Muscle of leg (tissue), 3 donors: ENCODE measurements at regions not wholly inside any gene's neighbourhood (a gene's known extent, or its start where the extent isn't known, plus 50 kb on each side); places are given as distances from the start of the nearest gene placed in this dataset.

Source experiments
- DNase-seq: peaks from one replicate; pipeline ENCODE4 v3.0.0; 2013
- H3K27ac ChIP-seq: one replicate; pipeline ENCODE4 v1.5.1; 2013; ENCODE audit warnings: mild to moderate bottlenecking, low read length, control low read depth
- H3K27me3 ChIP-seq: one replicate; pipeline ENCODE4 v1.6.1; 2013; ENCODE audit warnings: low read length; ENCODE audit not compliant: control insufficient read depth, insufficient read depth
- H3K36me3 ChIP-seq: one replicate; pipeline ENCODE4 v1.6.1; 2013; ENCODE audit warnings: low read length; ENCODE audit not compliant: control insufficient read depth, insufficient read depth
- H3K4me1 ChIP-seq: one replicate; pipeline ENCODE4 v1.6.1; 2013; ENCODE audit warnings: low read length; ENCODE audit not compliant: control insufficient read depth, insufficient read depth
- H3K4me3 ChIP-seq: one replicate; pipeline ENCODE4 v1.5.1; 2013; ENCODE audit warnings: low read length, control low read depth
- H3K9me3 ChIP-seq: replicated peaks from 2 replicates; pipeline ENCODE4 v1.6.1; 2013; ENCODE audit warnings: low read depth, low read length; ENCODE audit not compliant: control insufficient read depth
- WGBS: methylation state at CpG from one replicate; pipeline ENCODE4 v1.1.5; 2013; ENCODE audit warnings: missing lambda C conversion rate; ENCODE audit not compliant: insufficient coverage; 5-methylcytosine and 5-hydroxymethylcytosine counted together

- Histone ChIP-seq H3K27ac (no peak overlapping the region), H3K36me3 (no peaks in the 10 kb centered on the region), H3K9me3 (no peaks in the 10 kb centered on the region), H3K27me3 (no peaks in the 10 kb centered on the region), H3K4me3 (no peak overlapping the region), H3K4me1 (no peaks in the 10 kb centered on the region)
- WGBS: 67% methylated on average over 3 of the region's 6 CpGs
- peak; percentile 37 for DNase-seq
These were observed 144.8 kb upstream of the CCL2 start for GRCh38 chr17:34110315-34110714.

- Histone ChIP-seq H3K27ac (no peak overlapping the region), H3K9me3 (no peaks in the 10 kb centered on the region), H3K36me3 (no peaks in the 10 kb centered on the region), H3K4me1 (no peaks in the 10 kb centered on the region), H3K27me3 (no peaks in the 10 kb centered on the region), H3K4me3 (no peak overlapping the region)
- no peak for DNase-seq
- 92% methylated on average over 2 of the region's 2 CpGs for WGBS
These were observed 142.0 kb upstream of the CCL2 start for GRCh38 chr17:34113089-34113488.

GRCh38 chr17:34114174-34114573 is 140.9 kb upstream of the CCL2 start:
- Histone ChIP-seq H3K9me3 (no peaks in the 10 kb centered on the region), H3K4me3 (no peak overlapping the region), H3K27ac (no peak overlapping the region), H3K27me3 (no peaks in the 10 kb centered on the region), H3K4me1 (no peaks in the 10 kb centered on the region), H3K36me3 (no peaks in the 10 kb centered on the region)
- DNase-seq: peak; percentile 11

- no peaks in the 10 kb centered on the region for H3K27me3 ChIP-seq
- no peak overlapping the region for H3K27ac ChIP-seq
- DNase-seq: no peak
- H3K9me3 ChIP-seq: no peaks in the 10 kb centered on the region
- no peak overlapping the region for H3K4me3 ChIP-seq
- no peaks in the 10 kb centered on the region for H3K36me3 ChIP-seq
- no peaks in the 10 kb centered on the region for H3K4me1 ChIP-seq
These were observed 138.8 kb upstream of the CCL2 start for GRCh38 chr17:34116306-34116705.

GRCh38 chr17:34117332-34117731 is 137.8 kb upstream of the CCL2 start:
- Histone ChIP-seq H3K27me3 (no peaks in the 10 kb centered on the region), H3K36me3 (no peaks in the 10 kb centered on the region), H3K9me3 (no peaks in the 10 kb centered on the region), H3K4me3 (no peak overlapping the region), H3K27ac (no peak overlapping the region), H3K4me1 (no peaks in the 10 kb centered on the region)
- no peak for DNase-seq
- 65% methylated on average over 3 of the region's 3 CpGs for WGBS

GRCh38 chr17:34117811-34118210 is 137.3 kb upstream of the CCL2 start:
- H3K36me3 ChIP-seq: no peaks in the 10 kb centered on the region
- WGBS: 80% methylated on average over 1 of the region's 1 CpG

GRCh38 chr17:34118564-34118963 is 136.5 kb upstream of the CCL2 start:
- no peaks in the 10 kb centered on the region for H3K36me3 ChIP-seq
- no peaks in the 10 kb centered on the region for H3K27me3 ChIP-seq
- H3K4me1 ChIP-seq: no peaks in the 10 kb centered on the region
- no peak overlapping the region for H3K27ac ChIP-seq
- WGBS: 29% methylated on average over 1 of the region's 3 CpGs
- no peak for DNase-seq
- H3K4me3 ChIP-seq: no peak overlapping the region
- H3K9me3 ChIP-seq: no peaks in the 10 kb centered on the region

More at GRCh38 chr17:34117811-34118210, 137.3 kb upstream of the CCL2 start:
- H3K27me3 ChIP-seq: no peaks in the 10 kb centered on the region
- no peaks in the 10 kb centered on the region for H3K4me1 ChIP-seq
- H3K27ac ChIP-seq: no peak overlapping the region
- DNase-seq: no peak
- H3K4me3 ChIP-seq: no peak overlapping the region
- no peaks in the 10 kb centered on the region for H3K9me3 ChIP-seq

GRCh38 chr17:34121311-34121710 is 133.8 kb upstream of the CCL2 start:
- Histone ChIP-seq H3K4me3 (no peak overlapping the region), H3K36me3 (no peaks in the 10 kb centered on the region), H3K9me3 (no peaks in the 10 kb centered on the region), H3K4me1 (no peaks in the 10 kb centered on the region), H3K27ac (no peak overlapping the region), H3K27me3 (no peaks in the 10 kb centered on the region)
- no peak for DNase-seq
- WGBS: 77% methylated on average over 4 of the region's 4 CpGs

GRCh38 chr17:34122515-34122914 is 132.6 kb upstream of the CCL2 start:
- Histone ChIP-seq H3K36me3 (no peaks in the 10 kb centered on the region), H3K27ac (no peak overlapping the region), H3K4me3 (no peak overlapping the region), H3K27me3 (no peaks in the 10 kb centered on the region), H3K9me3 (no peaks in the 10 kb centered on the region), H3K4me1 (no peaks in the 10 kb centered on the region)
- 60% methylated on average over 1 of the region's 2 CpGs for WGBS
- no peak for DNase-seq

GRCh38 chr17:34125010-34125409 is 130.1 kb upstream of the CCL2 start:
- DNase-seq: no peak
- Histone ChIP-seq H3K27ac (no peak overlapping the region), H3K9me3 (no peaks in the 10 kb centered on the region), H3K36me3 (no peaks in the 10 kb centered on the region), H3K4me1 (no peaks in the 10 kb centered on the region), H3K4me3 (no peak overlapping the region), H3K27me3 (peaks cover 2% of the 10 kb centered on the region)
- 74% methylated on average over 2 of the region's 6 CpGs for WGBS

- WGBS: no CpG with 5 or more reads among the region's 3 CpGs
- H3K27me3 ChIP-seq: peaks cover 2% of the 10 kb centered on the region
- no peaks in the 10 kb centered on the region for H3K4me1 ChIP-seq
- no peak overlapping the region for H3K4me3 ChIP-seq
- no peak overlapping the region for H3K27ac ChIP-seq
- H3K9me3 ChIP-seq: no peaks in the 10 kb centered on the region
- H3K36me3 ChIP-seq: no peaks in the 10 kb centered on the region
- no peak for DNase-seq
These were observed 129.2 kb upstream of the CCL2 start for GRCh38 chr17:34125921-34126320.
